H9 (cell line): ENCODE measurements at regions not wholly inside any gene's neighbourhood (a gene's known extent, or its start where the extent isn't known, plus 50 kb on each side); places are given as distances from the start of the nearest gene placed in this dataset.

Experiments
- DNase-seq: peaks from one replicate; pipeline ENCODE4 v3.0.0-alpha.2; 2017
- H2AFZ ChIP-seq: one replicate; pipeline ENCODE4 v1.6.1; 2013; ENCODE audit warnings: mild to moderate bottlenecking, low read length, control low read depth, moderate library complexity
- H2AK5ac ChIP-seq: 2 replicates; pipeline ENCODE4 v1.6.1; 2013; ENCODE audit warnings: low read length, control low read depth, mixed read lengths; ENCODE audit not compliant: insufficient read length
- H2BK120ac ChIP-seq: one replicate; pipeline ENCODE4 v1.6.1; 2013; ENCODE audit warnings: low read depth, mild to moderate bottlenecking, low read length, control low read depth, inconsistent platforms; ENCODE audit not compliant: poor library complexity, severe bottlenecking
- H2BK12ac ChIP-seq: 2 replicates; pipeline ENCODE4 v1.6.1; 2013; ENCODE audit warnings: low read length, control low read depth, mixed read lengths, low read depth; ENCODE audit not compliant: insufficient read length
- H2BK15ac ChIP-seq: 2 replicates; pipeline ENCODE4 v1.6.1; 2013; ENCODE audit warnings: low read depth, low read length, control low read depth
- H2BK20ac ChIP-seq: one replicate; pipeline ENCODE4 v1.6.1; 2013; ENCODE audit warnings: low read depth, mild to moderate bottlenecking, low read length, control low read depth, inconsistent platforms; ENCODE audit not compliant: poor library complexity, severe bottlenecking
- H2BK5ac ChIP-seq: 2 replicates; pipeline ENCODE4 v1.6.1; 2013; ENCODE audit warnings: low read length, control low read depth, mixed read lengths; ENCODE audit not compliant: insufficient read length
- H3K14ac ChIP-seq: 2 replicates; pipeline ENCODE4 v1.6.1; 2013; ENCODE audit warnings: low read length, control low read depth; ENCODE audit not compliant: insufficient read depth
- H3K18ac ChIP-seq: 2 replicates; pipeline ENCODE4 v1.6.1; 2013; ENCODE audit warnings: low read depth, mild to moderate bottlenecking, mixed read lengths, low read length, control low read depth; ENCODE audit not compliant: insufficient read length
- H3K23ac ChIP-seq: 2 replicates; pipeline ENCODE4 v1.6.1; 2013; ENCODE audit warnings: low read length, control low read depth, mixed read lengths, low read depth; ENCODE audit not compliant: insufficient read length
- H3K23me2 ChIP-seq: 2 replicates; pipeline ENCODE4 v1.6.1; 2013; ENCODE audit warnings: low read depth, mild to moderate bottlenecking, mixed read lengths, low read length, control low read depth; ENCODE audit not compliant: insufficient read length, poor library complexity, severe bottlenecking
- H3K27ac ChIP-seq: 2 replicates; pipeline ENCODE4 v1.5.1; 2013; ENCODE audit warnings: low read length, control low read depth, mixed read lengths, low read depth; ENCODE audit not compliant: insufficient read length
- H3K27me3 ChIP-seq: 2 replicates; pipeline ENCODE4 v1.6.1; 2013; ENCODE audit warnings: low read length, control low read depth, inconsistent platforms; ENCODE audit not compliant: insufficient read depth
- H3K4ac ChIP-seq: 2 replicates; pipeline ENCODE4 v1.6.1; 2013; ENCODE audit warnings: low read depth, mild to moderate bottlenecking, control low read depth, inconsistent platforms, low read length, moderate library complexity
- H3K4me1 ChIP-seq: 2 replicates; pipeline ENCODE4 v1.6.1; 2013; ENCODE audit warnings: low read length, control low read depth, inconsistent platforms; ENCODE audit not compliant: insufficient read depth
- H3K4me2 ChIP-seq: 2 replicates; pipeline ENCODE4 v1.6.1; 2013; ENCODE audit warnings: low read length, control low read depth, mixed read lengths; ENCODE audit not compliant: insufficient read length, insufficient read depth
- H3K56ac ChIP-seq: 2 replicates; pipeline ENCODE4 v1.6.1; 2013; ENCODE audit warnings: low read depth, mild to moderate bottlenecking, mixed read lengths, low read length, control low read depth; ENCODE audit not compliant: insufficient read length
- H3K79me1 ChIP-seq: 2 replicates; pipeline ENCODE4 v1.6.1; 2013; ENCODE audit warnings: low read depth, mild to moderate bottlenecking, moderate library complexity, low read length, control low read depth, inconsistent platforms; ENCODE audit not compliant: insufficient read depth, poor library complexity, severe bottlenecking
- H3K79me2 ChIP-seq: 2 replicates; pipeline ENCODE4 v1.6.1; 2013; ENCODE audit warnings: low read length, control low read depth, inconsistent platforms; ENCODE audit not compliant: insufficient read depth
- H3K9ac ChIP-seq: 2 replicates; pipeline ENCODE4 v1.6.1; 2013; ENCODE audit warnings: low read length, control low read depth, mixed read lengths; ENCODE audit not compliant: insufficient read length; ENCODE audit errors: extremely low read depth
- H3K9me3 ChIP-seq: one replicate; pipeline ENCODE4 v1.6.1; 2013; ENCODE audit warnings: low read depth, low read length, inconsistent platforms; ENCODE audit not compliant: control insufficient read depth
- H3T11ph ChIP-seq: one replicate; pipeline ENCODE4 v1.6.1; 2013; ENCODE audit warnings: mild to moderate bottlenecking, low read length, control low read depth, inconsistent platforms
- H4K20me1 ChIP-seq: one replicate; pipeline ENCODE4 v1.6.1; 2013; ENCODE audit not compliant: control insufficient read depth, insufficient read length, insufficient read depth
- H4K5ac ChIP-seq: 2 replicates; pipeline ENCODE4 v1.6.1; 2013; ENCODE audit warnings: low read depth, mild to moderate bottlenecking, mixed read lengths, low read length, control low read depth; ENCODE audit not compliant: insufficient read length
- H4K8ac ChIP-seq: replicated peaks from 2 replicates; pipeline ENCODE4 v1.6.1; 2013; ENCODE audit warnings: low read length, control low read depth, mixed read lengths, low read depth; ENCODE audit not compliant: insufficient read length
- H4K91ac ChIP-seq: 2 replicates; pipeline ENCODE4 v1.6.1; 2013; ENCODE audit warnings: low read depth, mild to moderate bottlenecking, moderate library complexity, mixed read lengths, low read length, control low read depth; ENCODE audit not compliant: insufficient read length
- H3K27ac Mint-ChIP-seq, 3 experiments: 2 replicates in 2 of 3; 3 replicates in 1 of 3; pipeline ENCODE4 v1.8.0; 2020 to 2021; ENCODE audit warnings: mixed read lengths in 3 of 3, mild to moderate bottlenecking in 1 of 3, moderate library complexity in 1 of 3
- H3K27me3 Mint-ChIP-seq: 2 replicates; pipeline ENCODE4 v1.8.0; 2021; ENCODE audit warnings: low read depth, mild to moderate bottlenecking, moderate library complexity, mixed read lengths
- H3K36me3 Mint-ChIP-seq, 3 experiments: 2 replicates in 2 of 3; 3 replicates in 1 of 3; pipeline ENCODE4 v1.8.0; 2020 to 2021; ENCODE audit warnings: low read depth in 3 of 3, mixed read lengths in 3 of 3; ENCODE audit not compliant: insufficient read depth in 1 of 3
- H3K4me1 Mint-ChIP-seq, 2 experiments: 2 replicates each; pipeline ENCODE4 v1.8.0; 2020; ENCODE audit warnings: mixed read lengths in 2 of 2
- H3K4me3 Mint-ChIP-seq, 2 experiments: 2 replicates in 1 of 2; 3 replicates in 1 of 2; pipeline ENCODE4 v1.8.0; 2020 to 2021; ENCODE audit warnings: mild to moderate bottlenecking in 2 of 2, mixed read lengths in 2 of 2, moderate library complexity in 1 of 2
- H3K9me3 Mint-ChIP-seq, 2 experiments: 2 replicates in 1 of 2; 3 replicates in 1 of 2; pipeline ENCODE4 v1.8.0; 2020; ENCODE audit warnings: mild to moderate bottlenecking in 2 of 2, mixed read lengths in 2 of 2, moderate library complexity in 1 of 2
- WGBS: extraction: QIAGEN DNeasy Blood & Tissue Kit; methylation state at CpG from one replicate; pipeline ENCODE4 v1.1.7; 2013; ENCODE audit warnings: missing lambda C conversion rate, low lambda C conversion rate, mixed read lengths; ENCODE audit not compliant: insufficient read length; ENCODE audit errors: extremely low coverage; 5-methylcytosine and 5-hydroxymethylcytosine counted together
- TF ChIP-seq, protein P1 (sequence below): fragments of 200-600 bp; sonication (generic); conservative IDR thresholded peaks from 3 replicates; pipeline ENCODE4 v1.8.0; 2021; ENCODE audit warnings: antibody characterized with exemption, mild to moderate bottlenecking

- WGBS = no CpG with 5 or more reads among the region's 1 CpG
- Histone ChIP-seq H3K14ac (no peak overlapping the region), H2AK5ac (no peak overlapping the region), H2BK20ac (no peak overlapping the region), H3K56ac (no peak overlapping the region), H3T11ph (no peak overlapping the region), H4K20me1 (no peaks in the 10 kb centered on the region), H3K27me3 (no peaks in the 10 kb centered on the region), H3K9me3 (no peaks in the 10 kb centered on the region), H4K5ac (no peak overlapping the region), H2BK12ac (no peak overlapping the region), H3K18ac (no peak overlapping the region), H3K4ac (no peak overlapping the region), H3K4me2 (no peak overlapping the region), H3K27ac (no peak overlapping the region), H3K79me1 (no peaks in the 10 kb centered on the region), H3K9ac (no peak overlapping the region), H4K8ac (no peak overlapping the region), H2BK5ac (no peak overlapping the region), H3K23me2 (no peaks in the 10 kb centered on the region), H2BK15ac (no peak overlapping the region), H3K23ac (no peak overlapping the region), H3K79me2 (no peaks in the 10 kb centered on the region), H3K4me1 (no peaks in the 10 kb centered on the region; the same call in 1 of the 2 replicates), H2BK120ac (no peak overlapping the region), H2AFZ (no peak overlapping the region), H4K91ac (no peak overlapping the region)
- no peak for DNase-seq
- Mint-ChIP-seq H3K4me1 (peaks cover 12 to 13% of the 10 kb centered on the region in 2 experiments), H3K36me3 (no peaks in the 10 kb centered on the region), H3K27ac (no peak overlapping the region), H3K4me3 (no peak overlapping the region), H3K27me3 (peaks cover 22% of the 10 kb centered on the region), H3K9me3 (no peaks in the 10 kb centered on the region; a peak in 1 of 5 replicates)
- TF ChIP-seq, protein P1, sequence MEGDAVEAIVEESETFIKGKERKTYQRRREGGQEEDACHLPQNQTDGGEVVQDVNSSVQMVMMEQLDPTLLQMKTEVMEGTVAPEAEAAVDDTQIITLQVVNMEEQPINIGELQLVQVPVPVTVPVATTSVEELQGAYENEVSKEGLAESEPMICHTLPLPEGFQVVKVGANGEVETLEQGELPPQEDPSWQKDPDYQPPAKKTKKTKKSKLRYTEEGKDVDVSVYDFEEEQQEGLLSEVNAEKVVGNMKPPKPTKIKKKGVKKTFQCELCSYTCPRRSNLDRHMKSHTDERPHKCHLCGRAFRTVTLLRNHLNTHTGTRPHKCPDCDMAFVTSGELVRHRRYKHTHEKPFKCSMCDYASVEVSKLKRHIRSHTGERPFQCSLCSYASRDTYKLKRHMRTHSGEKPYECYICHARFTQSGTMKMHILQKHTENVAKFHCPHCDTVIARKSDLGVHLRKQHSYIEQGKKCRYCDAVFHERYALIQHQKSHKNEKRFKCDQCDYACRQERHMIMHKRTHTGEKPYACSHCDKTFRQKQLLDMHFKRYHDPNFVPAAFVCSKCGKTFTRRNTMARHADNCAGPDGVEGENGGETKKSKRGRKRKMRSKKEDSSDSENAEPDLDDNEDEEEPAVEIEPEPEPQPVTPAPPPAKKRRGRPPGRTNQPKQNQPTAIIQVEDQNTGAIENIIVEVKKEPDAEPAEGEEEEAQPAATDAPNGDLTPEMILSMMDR = no peak
These were observed 377.0 kb downstream of the GATA3 start for GRCh38 chr10:8431511-8431910.
